Psoas muscle (tissue), 7 donors: ENCODE measurements at regions not wholly inside any gene's neighbourhood (a gene's known extent, or its start where the extent isn't known, plus 50 kb on each side); places are given as distances from the start of the nearest gene placed in this dataset.

Source experiments
- ATAC-seq, 4 donors: fragments of 200-7000 bp; cut with Tn5 transposase; one replicate each; pipeline ENCODE4 v1.9.1; 2020; ENCODE audit warnings: moderate library complexity in 3 of 4, mild to moderate bottlenecking in 2 of 4
- DNase-seq, 2 donors: peaks; one replicate each; pipeline ENCODE4 v3.0.0-alpha.2; 2020
- H3K27ac ChIP-seq: fragments of 200-600 bp; one replicate; pipeline ENCODE4 v1.8.0; 2022
- H3K27me3 ChIP-seq, 3 donors: fragments of 200-600 bp in 1 of 3; one replicate each; pipeline versions ENCODE4 v1.6.1 to v1.8.0; 2013 to 2022; ENCODE audit warnings: low read length in 2 of 3, mild to moderate bottlenecking in 2 of 3, moderate library complexity in 1 of 3; ENCODE audit not compliant: insufficient read depth in 3 of 3
- H3K36me3 ChIP-seq, 2 donors: fragments of 200-600 bp in 1 of 2; one replicate each; pipeline versions ENCODE4 v1.6.1 to v1.8.0; 2013 to 2022; ENCODE audit warnings: low read depth in 1 of 2, mild to moderate bottlenecking in 1 of 2, moderate library complexity in 1 of 2; ENCODE audit not compliant: insufficient read depth in 1 of 2
- H3K4me1 ChIP-seq: fragments of 200-600 bp; one replicate; pipeline ENCODE4 v1.8.0; 2022
- H3K4me3 ChIP-seq: fragments of 200-600 bp; one replicate; pipeline ENCODE4 v1.8.0; 2022; ENCODE audit warnings: mild to moderate bottlenecking
- H3K9me3 ChIP-seq: fragments of 200-600 bp; one replicate; pipeline ENCODE4 v1.8.0; 2022
- CTCF ChIP-seq: fragments of 200-600 bp; IDR thresholded peaks from one replicate; pipeline ENCODE4 v1.8.0; 2022; ENCODE audit warnings: antibody characterized with exemption
- WGBS, 3 donors: extraction: QIAGEN DNeasy Blood & Tissue Kit; methylation state at CpG; one replicate each; pipeline versions ENCODE4 v1.1.6 to v1.1.7; 2013; 5-methylcytosine and 5-hydroxymethylcytosine counted together
- intact Hi-C, 2 donors: fragments of 100-400 bp; cut with DNase I; formaldehyde crosslinking; loops; one replicate each; pipeline versions ENCODE4 v1.11.0 to v1.14.2; 2022
- donor health status: healthy with polysubstance abuse.
- donor health status: DM: no; HTN: no; CAD: no; lungs with moderate emphysema.
- donor health status: Bipolar disorder and iron deficiency.
- donor health status: healthy.
- donor health status: DM: yes; HTN: yes; CAD: no.
- donor health status: DM: no; HTN: no; CAD: no.
- donor health status: DM: yes; HTN: yes; CAD: no.

- Histone ChIP-seq H3K27me3 (no peaks in the 10 kb centered on the region), H3K9me3 (no peaks in the 10 kb centered on the region), H3K36me3 (no peaks in the 10 kb centered on the region), H3K4me3 (no peak overlapping the region), H3K4me1 (no peaks in the 10 kb centered on the region), H3K27ac (no peak overlapping the region)
- ATAC-seq (no peak), DNase-seq (no peak)
- TF ChIP-seq CTCF = no peak
- 52 to 59% (median 54%) methylated on average over 4 of the region's 4 CpGs for WGBS, 3 donors
- intact Hi-C loops = no loop called here
These were observed 1280.6 kb upstream of the CNTN5 start for GRCh38 chr11:97739932-97740800.

- no peaks in the 10 kb centered on the region for H3K36me3 ChIP-seq
- no peaks in the 10 kb centered on the region for H3K9me3 ChIP-seq
- no peak for ATAC-seq
- 79 to 91% (median 86%) methylated on average over 1 of the region's 1 CpG for WGBS, 3 donors
- H3K4me3 ChIP-seq = no peak overlapping the region
- no peaks in the 10 kb centered on the region for H3K27me3 ChIP-seq
- no peaks in the 10 kb centered on the region for H3K4me1 ChIP-seq
- TF ChIP-seq CTCF = no peak
- intact Hi-C loops = no loop called here
- H3K27ac ChIP-seq = no peak overlapping the region
- DNase-seq = no peak
These were observed 1280.0 kb upstream of the CNTN5 start for GRCh38 chr11:97740801-97741151.

GRCh38 chr11:97742717-97743116, 1278.0 kb upstream of the CNTN5 start:
- WGBS, 3 donors = 71 to 77% (median 76%) methylated on average over 3 of the region's 3 CpGs

GRCh38 chr11:97743205-97743742, 1277.5 kb upstream of the CNTN5 start:
- intact Hi-C loops = no loop called here

More at GRCh38 chr11:97742717-97743116, 1278.0 kb upstream of the CNTN5 start:
- no peaks in the 10 kb centered on the region for H3K27me3 ChIP-seq
- no peak for DNase-seq
- H3K9me3 ChIP-seq = no peaks in the 10 kb centered on the region
- H3K4me3 ChIP-seq = no peak overlapping the region
- intact Hi-C loops = no loop called here
- no peaks in the 10 kb centered on the region for H3K36me3 ChIP-seq
- no peaks in the 10 kb centered on the region for H3K4me1 ChIP-seq
- TF ChIP-seq CTCF = no peak
- ATAC-seq = no peak
- H3K27ac ChIP-seq = no peak overlapping the region

More at GRCh38 chr11:97743205-97743742, 1277.5 kb upstream of the CNTN5 start:
- 86 to 91% (median 88%) methylated on average over 3 of the region's 3 CpGs for WGBS, 3 donors
- H3K27ac ChIP-seq = no peak overlapping the region
- H3K4me1 ChIP-seq = no peaks in the 10 kb centered on the region
- ATAC-seq (no peak), DNase-seq (no peak)
- no peak for TF ChIP-seq CTCF
- no peaks in the 10 kb centered on the region for H3K36me3 ChIP-seq
- no peaks in the 10 kb centered on the region for H3K9me3 ChIP-seq
- no peak overlapping the region for H3K4me3 ChIP-seq
- H3K27me3 ChIP-seq = no peaks in the 10 kb centered on the region
